Renal cortex interstitium (tissue), 11 donors: ENCODE measurements at regions not wholly inside any gene's neighbourhood (a gene's known extent, or its start where the extent isn't known, plus 50 kb on each side); places are given as distances from the start of the nearest gene placed in this dataset.

Source experiments
- DNase-seq, 11 donors: peaks; one replicate each; pipeline ENCODE4 v3.0.0-alpha.2; 2013; ENCODE audit warnings: low read depth in 9 of 11, low spot score in 4 of 11; ENCODE audit errors: extremely low read depth in 1 of 11

GRCh38 chr6:25058441-25058840, 122.7 kb upstream of the RIPOR2 start:
- DNase-seq, result no peak

GRCh38 chr6:25058941-25059340, 123.2 kb upstream of the RIPOR2 start:
- DNase-seq, result no peak

- DNase-seq, result no peak
Observed at GRCh38 chr6:25060522-25060921, 124.8 kb upstream of the RIPOR2 start.

- no peak for DNase-seq
Observed at GRCh38 chr6:25061289-25061936, 125.7 kb upstream of the RIPOR2 start.

- no peak for DNase-seq
Observed at GRCh38 chr6:25062070-25062811, 126.5 kb upstream of the RIPOR2 start.

GRCh38 chr6:25064006-25064405, 128.2 kb upstream of the RIPOR2 start:
- DNase-seq, result no peak

- DNase-seq, result no peak
Observed at GRCh38 chr6:25065666-25066065, 129.9 kb upstream of the RIPOR2 start.

GRCh38 chr6:25066593-25066992, 130.8 kb upstream of the RIPOR2 start:
- DNase-seq, result no peak

GRCh38 chr6:25068866-25069265, 133.1 kb upstream of the RIPOR2 start:
- no peak for DNase-seq

- DNase-seq, result peak; percentile 48 to 84 (median 74)
Observed at GRCh38 chr6:25070547-25071366, 135.0 kb upstream of the RIPOR2 start.

GRCh38 chr6:25078141-25078540, 142.4 kb upstream of the RIPOR2 start:
- DNase-seq, result no peak

GRCh38 chr6:25083784-25084507, 148.2 kb upstream of the RIPOR2 start:
- no peak for DNase-seq

- no peak for DNase-seq
Observed at GRCh38 chr6:25084508-25084833, 148.7 kb upstream of the RIPOR2 start.

- DNase-seq, result peak in 1 of 11 donors; percentile 32
Observed at GRCh38 chr6:25085756-25086155, 150.0 kb upstream of the RIPOR2 start.

- DNase-seq, result no peak
Observed at GRCh38 chr6:25086500-25087091, 150.8 kb upstream of the RIPOR2 start.

- no peak for DNase-seq
Observed at GRCh38 chr6:25088513-25088912, 152.8 kb upstream of the RIPOR2 start.

GRCh38 chr6:25089442-25089841, 153.7 kb upstream of the RIPOR2 start:
- no peak for DNase-seq

GRCh38 chr6:25094726-25095125, 159.0 kb upstream of the RIPOR2 start:
- DNase-seq, result no peak

- no peak for DNase-seq
Observed at GRCh38 chr6:25100288-25100687, 164.5 kb upstream of the RIPOR2 start.
